ENCODE measurements at regions not wholly inside any gene's neighbourhood (a gene's known extent, or its start where the extent isn't known, plus 50 kb on each side); places are given as distances from the start of the nearest gene placed in this dataset.

DNA sequence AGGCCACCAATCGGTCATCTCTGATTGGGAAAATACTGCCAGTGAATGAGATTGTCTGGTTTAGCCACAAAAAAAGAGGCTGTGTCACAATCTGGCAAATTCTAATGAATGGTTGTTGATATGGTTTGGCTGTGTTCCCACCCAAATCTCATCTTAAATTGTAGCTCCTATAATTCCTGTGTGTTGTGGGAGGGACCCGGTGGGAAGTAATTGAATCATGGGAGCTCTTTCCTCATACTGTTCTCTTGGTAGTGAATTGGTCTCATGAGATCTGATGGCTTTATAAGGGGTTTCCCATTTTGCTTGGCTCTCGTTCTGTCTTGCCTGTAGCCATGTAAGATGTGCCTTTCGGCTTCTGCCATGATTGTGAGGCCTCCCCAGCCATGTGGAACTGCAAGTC lies 838.3 kb downstream of the SLC4A3 start:
- Mint-ChIP-seq H3K4me1 (ENCODE audit: insufficient read depth, unreplicated experiment) (peaks cover 11% of the 10 kb centered on the region), H3K9me3 (ENCODE audit: unreplicated experiment) (peaks cover 6% of the 10 kb centered on the region), H3K27ac (ENCODE audit: low read depth, unreplicated experiment) (no peak overlapping the region), H3K4me3 (ENCODE audit: unreplicated experiment) (no peak overlapping the region), H3K27me3 (ENCODE audit: insufficient read depth, unreplicated experiment) (no peaks in the 10 kb centered on the region), H3K36me3 (ENCODE audit: insufficient read depth, unreplicated experiment) (no peaks in the 10 kb centered on the region)
- CTCF ChIA-PET: no interaction called here
- TF ChIP-seq, protein P1, sequence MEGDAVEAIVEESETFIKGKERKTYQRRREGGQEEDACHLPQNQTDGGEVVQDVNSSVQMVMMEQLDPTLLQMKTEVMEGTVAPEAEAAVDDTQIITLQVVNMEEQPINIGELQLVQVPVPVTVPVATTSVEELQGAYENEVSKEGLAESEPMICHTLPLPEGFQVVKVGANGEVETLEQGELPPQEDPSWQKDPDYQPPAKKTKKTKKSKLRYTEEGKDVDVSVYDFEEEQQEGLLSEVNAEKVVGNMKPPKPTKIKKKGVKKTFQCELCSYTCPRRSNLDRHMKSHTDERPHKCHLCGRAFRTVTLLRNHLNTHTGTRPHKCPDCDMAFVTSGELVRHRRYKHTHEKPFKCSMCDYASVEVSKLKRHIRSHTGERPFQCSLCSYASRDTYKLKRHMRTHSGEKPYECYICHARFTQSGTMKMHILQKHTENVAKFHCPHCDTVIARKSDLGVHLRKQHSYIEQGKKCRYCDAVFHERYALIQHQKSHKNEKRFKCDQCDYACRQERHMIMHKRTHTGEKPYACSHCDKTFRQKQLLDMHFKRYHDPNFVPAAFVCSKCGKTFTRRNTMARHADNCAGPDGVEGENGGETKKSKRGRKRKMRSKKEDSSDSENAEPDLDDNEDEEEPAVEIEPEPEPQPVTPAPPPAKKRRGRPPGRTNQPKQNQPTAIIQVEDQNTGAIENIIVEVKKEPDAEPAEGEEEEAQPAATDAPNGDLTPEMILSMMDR (IDR thresholded peaks at IDR 0.05; ENCODE audit: unreplicated experiment): no peak
- POLR2A ChIA-PET: no interaction called here
- DNase-seq (ENCODE audit: unreplicated experiment): no peak
- intact Hi-C loops (cut with micrococcal nuclease): no loop called here
- BruUV-seq (replicated peaks): no TSS peak

DNA sequence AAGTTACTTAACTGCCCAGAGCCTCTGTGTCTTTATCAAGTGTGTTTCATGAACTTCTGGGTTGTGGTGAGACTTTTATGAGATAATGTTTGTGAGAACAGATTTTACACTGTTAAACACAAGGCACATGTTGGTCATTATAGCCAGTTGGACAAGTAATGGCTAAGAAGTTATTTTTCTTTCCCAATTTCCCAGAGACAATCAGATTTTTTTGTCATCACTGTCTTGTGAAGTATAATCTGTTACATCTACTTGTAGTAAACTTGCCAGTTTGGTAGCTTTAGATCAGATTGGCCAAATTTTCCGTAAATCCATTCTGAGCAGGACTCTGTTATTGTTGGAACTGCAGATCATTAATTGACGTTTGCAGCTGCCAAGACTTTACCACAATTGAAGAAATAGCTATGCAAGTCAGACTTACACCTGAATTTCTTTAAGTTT lies 838.8 kb downstream of the SLC4A3 start:
- Mint-ChIP-seq H3K27ac (ENCODE audit: low read depth, unreplicated experiment) (no peak overlapping the region), H3K9me3 (ENCODE audit: unreplicated experiment) (peaks cover 6% of the 10 kb centered on the region), H3K27me3 (ENCODE audit: insufficient read depth, unreplicated experiment) (no peaks in the 10 kb centered on the region), H3K36me3 (ENCODE audit: insufficient read depth, unreplicated experiment) (no peaks in the 10 kb centered on the region), H3K4me1 (ENCODE audit: insufficient read depth, unreplicated experiment) (peaks cover 11% of the 10 kb centered on the region), H3K4me3 (ENCODE audit: unreplicated experiment) (no peak overlapping the region)
- DNase-seq (ENCODE audit: unreplicated experiment): no peak
- POLR2A ChIA-PET: no interaction called here
- intact Hi-C loops (cut with micrococcal nuclease): no loop called here
- no TSS peak for BruUV-seq (replicated peaks)
- TF ChIP-seq, protein P1 (IDR thresholded peaks at IDR 0.05; ENCODE audit: unreplicated experiment): no peak
- CTCF ChIA-PET: no interaction called here

DNA sequence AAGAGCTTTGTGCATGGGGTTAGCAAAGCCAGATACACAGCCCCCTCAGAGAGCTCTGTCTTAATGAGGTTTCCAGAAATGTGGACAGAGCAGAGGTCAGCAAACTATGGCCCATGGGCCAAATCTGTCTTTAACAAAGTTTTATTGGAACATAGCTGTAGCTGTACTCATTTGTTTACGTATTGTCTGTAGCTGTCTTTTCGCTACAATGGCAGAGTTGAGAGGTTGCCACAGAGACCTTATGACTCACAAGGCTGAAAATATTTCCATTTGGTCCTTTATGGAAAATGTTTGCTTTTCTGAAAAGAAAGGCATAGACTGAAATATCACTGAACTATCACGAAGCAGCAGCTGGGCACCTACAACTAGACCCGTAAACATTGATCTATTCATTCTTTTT lies 841.8 kb downstream of the SLC4A3 start:
- POLR2A ChIA-PET: no interaction called here
- Mint-ChIP-seq H3K9me3 (ENCODE audit: unreplicated experiment) (peaks cover 5% of the 10 kb centered on the region), H3K36me3 (ENCODE audit: insufficient read depth, unreplicated experiment) (no peaks in the 10 kb centered on the region), H3K4me3 (ENCODE audit: unreplicated experiment) (no peak overlapping the region), H3K27ac (ENCODE audit: low read depth, unreplicated experiment) (no peak overlapping the region), H3K4me1 (ENCODE audit: insufficient read depth, unreplicated experiment) (peaks cover 11% of the 10 kb centered on the region), H3K27me3 (ENCODE audit: insufficient read depth, unreplicated experiment) (no peaks in the 10 kb centered on the region)
- TF ChIP-seq, protein P1 (IDR thresholded peaks at IDR 0.05; ENCODE audit: unreplicated experiment): no peak
- intact Hi-C loops (cut with micrococcal nuclease): no loop called here
- CTCF ChIA-PET: interaction anchor here (0.7 to 1.1 kb wide), 2 partner anchors 18 to 81 kb away, joined by 3 to 4 read pairs; no protein-coding TSS in a partner anchor
- peak; percentile 42 for DNase-seq (ENCODE audit: unreplicated experiment)
- BruUV-seq (replicated peaks): no TSS peak

DNA sequence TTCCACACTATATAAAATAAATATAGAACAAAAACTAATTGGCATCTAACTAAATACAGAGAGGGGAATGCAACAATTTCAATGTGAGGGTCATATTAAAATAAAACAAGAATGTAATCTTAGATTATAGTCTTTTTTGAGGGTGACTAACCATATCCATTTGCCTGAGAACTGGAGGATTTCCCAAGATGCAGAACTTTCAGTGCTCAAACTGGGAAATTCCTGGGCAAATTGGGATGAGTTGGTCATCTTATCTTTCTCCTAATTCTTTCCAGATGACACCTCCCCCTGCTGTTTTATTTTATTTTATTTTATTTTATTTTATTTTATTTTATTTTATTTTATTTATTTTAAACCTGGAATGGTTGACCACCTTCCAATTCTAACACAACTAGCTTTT lies 846.2 kb downstream of the SLC4A3 start:
- intact Hi-C loops (cut with micrococcal nuclease): no loop called here
- no peak for DNase-seq (ENCODE audit: unreplicated experiment)
- BruUV-seq (replicated peaks): no TSS peak
- TF ChIP-seq, protein P1 (IDR thresholded peaks at IDR 0.05; ENCODE audit: unreplicated experiment): no peak
- no peaks in the 10 kb centered on the region for H3K9me3 Mint-ChIP-seq (ENCODE audit: unreplicated experiment)
- no peaks in the 10 kb centered on the region for H3K27me3 Mint-ChIP-seq (ENCODE audit: insufficient read depth, unreplicated experiment)
- H3K27ac Mint-ChIP-seq (ENCODE audit: low read depth, unreplicated experiment): no peak overlapping the region
- CTCF ChIA-PET: interaction anchor here (0.6 kb wide), 1 partner anchor 530 kb away, joined by 3 read pairs; no protein-coding TSS in a partner anchor
- H3K4me1 Mint-ChIP-seq (ENCODE audit: insufficient read depth, unreplicated experiment): peaks cover 11% of the 10 kb centered on the region
- POLR2A ChIA-PET: no interaction called here
- H3K36me3 Mint-ChIP-seq (ENCODE audit: insufficient read depth, unreplicated experiment): no peaks in the 10 kb centered on the region
- H3K4me3 Mint-ChIP-seq (ENCODE audit: unreplicated experiment): no peak overlapping the region
